ENCODE measurements at regions not wholly inside any gene's neighbourhood (a gene's known extent, or its start where the extent isn't known, plus 50 kb on each side); places are given as distances from the start of the nearest gene placed in this dataset.
"Not testable (repeated sequence)": the region's sequence is repeated elsewhere in the genome, so short reads cannot be mapped to it uniquely, and the experiment has no call there.

DNA sequence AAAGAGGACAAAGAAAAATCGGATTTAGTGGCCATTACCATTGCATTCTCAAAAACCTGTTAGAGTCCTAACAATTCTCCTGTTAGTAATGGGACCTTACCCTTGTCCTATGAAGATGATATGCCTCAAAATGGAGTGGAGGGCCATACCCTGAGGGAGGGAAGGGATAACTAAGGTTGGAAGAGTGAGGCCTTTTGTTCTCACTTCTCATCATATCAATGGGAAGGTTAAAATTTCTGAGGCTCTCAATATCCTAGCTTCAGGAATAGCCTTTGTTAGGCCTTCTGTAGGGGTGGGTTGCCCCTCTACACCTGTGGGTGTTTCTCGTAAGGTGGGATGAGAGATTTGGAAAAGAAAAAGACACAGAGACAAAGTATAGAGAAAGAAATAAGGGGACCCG is 109.4 kb upstream of the SGIP1 start:
- H3K9me3 Mint-ChIP-seq (ENCODE audit: low read depth): peaks cover 14% of the 10 kb centered on the region
- ATAC-seq, H3K4me1 Mint-ChIP-seq, H3K27me3 Mint-ChIP-seq, DNase-seq, CTCF ChIA-PET, H3K27ac Mint-ChIP-seq, H3K4me3 Mint-ChIP-seq: not testable (repeated sequence)
- peaks cover 16% of the 10 kb centered on the region for H3K36me3 Mint-ChIP-seq

- CTCF ChIA-PET: no interaction called here
- Mint-ChIP-seq H3K4me1 (peaks cover 7% of the 10 kb centered on the region), H3K36me3 (peaks cover 30% of the 10 kb centered on the region), H3K27me3 (no peaks in the 10 kb centered on the region), H3K9me3 (ENCODE audit: low read depth) (peaks cover 26% of the 10 kb centered on the region), H3K27ac (no peak overlapping the region), H3K4me3 (no peak overlapping the region)
- DNase-seq (no peak), ATAC-seq (no peak)
These were observed 107.6 kb upstream of the SGIP1 start for GRCh38 chr1:66426239-66426853.

DNA sequence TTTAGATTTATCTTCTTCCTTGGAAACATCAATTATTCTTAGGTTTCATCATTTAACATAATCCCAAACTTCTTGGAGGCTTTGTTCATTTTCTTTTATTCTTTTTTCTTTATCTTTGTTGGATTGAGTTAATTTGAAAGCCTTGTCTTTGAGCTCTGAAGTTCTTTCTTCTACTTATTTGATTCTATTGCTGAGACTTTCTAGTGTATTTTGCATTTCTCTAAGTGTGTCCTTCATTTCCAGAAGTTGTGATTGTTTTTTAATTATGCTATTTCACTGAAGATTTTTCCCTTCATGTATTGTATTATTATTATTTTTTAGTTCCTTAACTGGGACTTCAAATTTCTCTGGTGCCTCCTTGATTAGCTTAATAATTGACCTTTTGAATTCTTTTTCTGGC is 103.1 kb upstream of the SGIP1 start:
- H3K27ac Mint-ChIP-seq, H3K27me3 Mint-ChIP-seq, H3K4me1 Mint-ChIP-seq, H3K4me3 Mint-ChIP-seq, DNase-seq, ATAC-seq: not testable (repeated sequence)
- H3K9me3 Mint-ChIP-seq (ENCODE audit: low read depth): peaks cover 29% of the 10 kb centered on the region
- peaks cover 44% of the 10 kb centered on the region for H3K36me3 Mint-ChIP-seq
- CTCF ChIA-PET: interaction anchor here (1.3 to 2.2 kb wide), 2 partner anchors 16 to 74 kb away, joined by 4 to 6 read pairs; no protein-coding TSS in a partner anchor

GRCh38 chr1:66431999-66432398 is 102.0 kb upstream of the SGIP1 start:
- CTCF ChIA-PET: interaction anchor here (1.0 to 2.2 kb wide), 2 partner anchors 56 to 73 kb away, joined by 3 to 6 read pairs; no protein-coding TSS in a partner anchor
- H3K36me3 Mint-ChIP-seq: peaks cover 41% of the 10 kb centered on the region
- no peak for DNase-seq
- no peak overlapping the region for H3K27ac Mint-ChIP-seq
- no peaks in the 10 kb centered on the region for H3K27me3 Mint-ChIP-seq
- H3K9me3 Mint-ChIP-seq (ENCODE audit: low read depth): peaks cover 29% of the 10 kb centered on the region
- H3K4me1 Mint-ChIP-seq: peaks cover 10% of the 10 kb centered on the region
- ATAC-seq: no peak
- H3K4me3 Mint-ChIP-seq: no peak overlapping the region

DNA sequence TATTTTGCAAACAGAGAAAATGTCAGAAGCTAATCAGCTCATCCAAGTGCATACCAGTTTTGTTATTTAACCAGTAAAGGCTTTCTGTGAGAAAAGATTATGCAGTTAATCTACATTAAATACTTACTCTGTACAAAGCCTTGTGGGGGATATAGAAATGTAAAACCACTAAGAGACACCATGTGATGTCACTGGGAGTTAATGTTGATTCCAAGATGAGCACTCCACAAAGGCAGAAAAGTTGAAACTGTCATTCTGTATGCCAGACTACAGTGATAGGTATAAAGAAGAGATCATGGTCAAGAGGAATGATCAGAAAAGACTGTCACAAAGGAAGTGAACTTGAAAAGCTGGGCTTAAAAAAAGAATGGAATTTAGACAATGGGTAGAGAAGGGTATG is 100.3 kb upstream of the SGIP1 start:
- Mint-ChIP-seq H3K36me3 (peaks cover 37% of the 10 kb centered on the region), H3K4me1 (peaks cover 22% of the 10 kb centered on the region), H3K4me3 (no peak overlapping the region), H3K9me3 (ENCODE audit: low read depth) (peaks cover 25% of the 10 kb centered on the region), H3K27me3 (no peaks in the 10 kb centered on the region), H3K27ac (no peak overlapping the region)
- no peak for ATAC-seq
- CTCF ChIA-PET: interaction anchor here (4.6 kb wide), 1 partner anchor 191 kb away, joined by 24 read pairs; no protein-coding TSS in a partner anchor
- DNase-seq: no peak

DNA sequence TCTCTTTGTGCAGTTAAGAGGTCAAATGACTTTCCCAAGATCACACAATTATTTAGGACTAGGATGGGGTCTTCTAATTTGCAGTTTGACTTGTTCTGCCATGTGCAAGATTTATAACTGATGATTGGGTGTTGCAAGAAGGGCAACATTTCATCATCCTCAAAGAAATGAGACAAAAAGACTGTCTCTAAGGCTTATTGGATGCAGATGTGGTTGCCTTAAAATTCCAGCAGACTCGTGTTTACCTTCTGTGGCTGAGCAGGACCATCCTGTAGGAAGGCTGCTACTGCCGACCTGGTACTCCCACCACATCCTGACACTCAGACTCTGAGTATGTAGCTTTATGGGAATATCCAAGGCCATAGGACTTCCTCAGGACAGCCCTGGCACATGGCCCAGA is 99.9 kb upstream of the SGIP1 start:
- Mint-ChIP-seq H3K9me3 (ENCODE audit: low read depth) (peaks cover 20% of the 10 kb centered on the region), H3K27me3 (no peaks in the 10 kb centered on the region), H3K27ac (no peak overlapping the region), H3K4me1 (peaks cover 27% of the 10 kb centered on the region), H3K4me3 (no peak overlapping the region), H3K36me3 (peaks cover 32% of the 10 kb centered on the region)
- no peak for DNase-seq
- CTCF ChIA-PET: interaction anchor here (1.1 to 4.6 kb wide), 3 partner anchors 11 to 192 kb away, joined by 4 to 49 read pairs (median 24); no protein-coding TSS in a partner anchor
- no peak for ATAC-seq

- no peaks in the 10 kb centered on the region for H3K27me3 Mint-ChIP-seq
- DNase-seq: no peak
- CTCF ChIA-PET: interaction anchor here (1.0 to 4.6 kb wide), 32 partner anchors 8 to 620 kb away, joined by 3 to 49 read pairs (median 7); no protein-coding TSS in a partner anchor
These were observed 98.4 kb upstream of the SGIP1 start for GRCh38 chr1:66435541-66435940.

DNA sequence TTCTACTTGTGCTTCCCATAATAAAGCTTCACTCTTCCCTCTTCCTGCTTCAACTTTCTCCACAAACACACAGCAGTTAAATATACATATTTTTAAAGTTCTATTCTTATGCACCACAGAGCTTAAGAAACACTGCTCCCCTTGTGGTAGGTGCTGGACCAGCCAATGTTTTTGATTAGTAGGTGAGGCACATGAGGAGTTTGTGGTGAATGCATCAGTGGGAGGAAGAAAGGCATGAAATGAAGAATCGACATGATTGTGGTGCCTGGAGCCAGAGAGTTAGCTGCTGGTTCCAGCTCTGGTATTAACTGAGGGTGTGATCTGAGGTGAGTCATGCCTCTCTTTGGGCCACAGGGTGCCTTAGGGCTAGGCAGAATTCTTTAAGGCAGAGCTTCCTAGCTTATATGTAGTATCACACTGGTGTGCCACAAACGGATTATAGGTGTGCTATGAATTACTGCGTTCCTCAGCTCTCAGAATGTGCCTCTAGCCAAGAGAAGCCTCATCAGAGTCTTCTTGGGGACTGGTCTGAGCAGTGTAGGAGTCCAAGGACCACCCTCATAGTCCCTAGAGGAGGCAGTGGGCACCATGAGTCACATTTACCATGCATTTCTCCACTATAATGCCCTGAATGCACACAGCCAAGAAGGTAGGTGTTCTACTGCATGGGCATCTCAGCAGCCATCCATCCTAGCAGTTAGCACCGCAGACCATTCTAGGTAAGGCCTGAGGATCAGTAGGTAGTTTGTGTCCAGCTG is 97.4 kb upstream of the SGIP1 start:
- H3K9me3 Mint-ChIP-seq (ENCODE audit: low read depth): peaks cover 2% of the 10 kb centered on the region
- peaks cover 39% of the 10 kb centered on the region for H3K4me1 Mint-ChIP-seq
- no peaks in the 10 kb centered on the region for H3K27me3 Mint-ChIP-seq
- peak overlapping the region; percentile 37 for H3K4me3 Mint-ChIP-seq
- H3K36me3 Mint-ChIP-seq: peaks cover 13% of the 10 kb centered on the region
- ATAC-seq (peak; percentile 86), DNase-seq (peak; percentile 81)
- CTCF ChIA-PET: interaction anchor here (0.8 to 4.6 kb wide), 38 partner anchors 9 to 621 kb away, joined by 3 to 49 read pairs (median 6); no protein-coding TSS in a partner anchor
- peak overlapping the region; percentile 73 for H3K27ac Mint-ChIP-seq

More at GRCh38 chr1:66435541-66435940, 98.4 kb upstream of the SGIP1 start:
- no peak overlapping the region for H3K4me3 Mint-ChIP-seq
- H3K9me3 Mint-ChIP-seq (ENCODE audit: low read depth): peaks cover 9% of the 10 kb centered on the region
- H3K4me1 Mint-ChIP-seq: peaks cover 39% of the 10 kb centered on the region
- ATAC-seq: no peak
- H3K27ac Mint-ChIP-seq: no peak overlapping the region
- peaks cover 21% of the 10 kb centered on the region for H3K36me3 Mint-ChIP-seq

DNA sequence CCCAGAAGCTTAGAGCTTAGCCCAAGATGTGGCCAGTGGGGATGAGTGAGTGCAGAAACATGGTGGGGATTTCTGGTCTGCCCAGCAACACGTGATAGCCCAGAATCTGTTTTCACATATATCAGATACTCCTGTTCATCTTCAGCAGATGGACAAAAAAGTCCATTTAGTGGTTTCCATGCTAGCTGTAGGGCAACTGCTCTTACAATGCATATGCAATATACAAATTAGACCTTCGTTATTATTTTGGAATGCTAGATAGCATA is 96.9 kb upstream of the SGIP1 start:
- Mint-ChIP-seq H3K27ac (peak overlapping the region; percentile 73), H3K27me3 (no peaks in the 10 kb centered on the region), H3K4me1 (peaks cover 39% of the 10 kb centered on the region), H3K36me3 (peaks cover 10% of the 10 kb centered on the region), H3K4me3 (no peak overlapping the region), H3K9me3 (ENCODE audit: low read depth) (no peaks in the 10 kb centered on the region)
- DNase-seq (no peak), ATAC-seq (peak; percentile 2)
- CTCF ChIA-PET: interaction anchor here (0.7 to 4.6 kb wide), 31 partner anchors 8 to 622 kb away, joined by 3 to 49 read pairs (median 6); no protein-coding TSS in a partner anchor

GRCh38 chr1:66438062-66438461 is 95.9 kb upstream of the SGIP1 start:
- Mint-ChIP-seq H3K27me3 (no peaks in the 10 kb centered on the region), H3K4me3 (no peak overlapping the region), H3K9me3 (ENCODE audit: low read depth) (no peaks in the 10 kb centered on the region), H3K27ac (peak overlapping the region; percentile 78), H3K4me1 (peaks cover 41% of the 10 kb centered on the region), H3K36me3 (peaks cover 3% of the 10 kb centered on the region)
- CTCF ChIA-PET: interaction anchor here (1.3 to 4.6 kb wide), 10 partner anchors 7 to 196 kb away, joined by 3 to 49 read pairs (median 10); no protein-coding TSS in a partner anchor
- ATAC-seq (no peak), DNase-seq (no peak)

DNA sequence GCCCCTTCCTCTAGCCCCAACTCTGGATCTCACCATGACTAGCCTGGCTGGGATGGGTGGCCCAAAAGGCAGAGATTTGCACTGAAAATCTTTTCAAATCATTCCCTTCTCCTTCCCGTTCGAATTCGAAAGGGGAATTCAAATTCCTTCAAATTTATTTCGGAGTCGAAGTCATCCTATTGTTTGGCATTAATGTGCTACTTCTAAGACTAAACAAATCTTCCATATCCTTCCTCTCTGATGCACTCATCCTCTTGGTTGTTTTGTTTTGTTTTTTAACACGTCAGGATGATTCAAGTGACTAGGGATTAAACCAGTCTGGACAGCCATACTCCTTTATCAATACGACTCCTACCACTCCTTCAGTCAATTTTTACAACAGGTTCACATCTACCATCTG is 95.5 kb upstream of the SGIP1 start:
- CTCF ChIA-PET: interaction anchor here (1.3 to 4.6 kb wide), 3 partner anchors 36 to 196 kb away, joined by 3 to 24 read pairs (median 17); no protein-coding TSS in a partner anchor
- no peak for DNase-seq
- Mint-ChIP-seq H3K4me1 (peaks cover 43% of the 10 kb centered on the region), H3K36me3 (peaks cover 3% of the 10 kb centered on the region), H3K9me3 (ENCODE audit: low read depth) (no peaks in the 10 kb centered on the region), H3K27ac (peak overlapping the region; percentile 78), H3K4me3 (peak overlapping the region; percentile 23), H3K27me3 (no peaks in the 10 kb centered on the region)
- no peak for ATAC-seq

DNA sequence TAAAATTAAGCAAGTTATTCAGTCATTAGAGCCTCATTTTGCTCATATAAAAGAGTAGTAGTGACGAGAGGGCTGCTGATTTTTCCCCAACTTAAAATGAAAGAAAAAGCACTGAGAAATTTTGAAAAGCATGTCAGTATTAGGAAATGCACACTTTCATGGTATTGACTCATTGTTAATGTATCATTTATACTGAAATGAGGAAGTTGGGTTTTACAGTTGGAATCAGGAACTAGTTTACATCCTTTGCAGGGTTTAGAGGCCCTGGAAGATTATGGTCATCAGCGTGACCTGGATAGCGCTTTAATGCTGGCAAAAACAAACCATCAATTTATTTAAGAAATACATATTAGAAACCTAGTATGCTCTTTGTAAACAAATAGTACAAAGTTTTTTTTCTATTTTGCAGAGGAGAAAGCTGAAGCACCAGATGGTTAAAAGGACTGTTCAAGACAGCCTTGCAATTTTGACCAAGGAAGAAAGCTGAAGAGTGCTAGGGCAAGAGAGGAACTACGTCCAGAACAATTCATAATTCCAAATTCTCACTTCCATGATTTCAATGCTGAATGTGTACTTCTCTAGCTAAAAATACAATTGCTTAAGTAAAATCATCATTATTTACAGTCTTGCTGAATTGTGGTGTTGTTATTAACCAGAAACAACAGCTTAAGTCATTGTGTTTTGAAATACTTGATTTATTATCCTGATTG is 94.8 kb upstream of the SGIP1 start:
- peak overlapping the region; percentile 23 for H3K4me3 Mint-ChIP-seq
- peak; percentile 20 for ATAC-seq
- no peaks in the 10 kb centered on the region for H3K36me3 Mint-ChIP-seq
- no peaks in the 10 kb centered on the region for H3K9me3 Mint-ChIP-seq (ENCODE audit: low read depth)
- peaks cover 49% of the 10 kb centered on the region for H3K4me1 Mint-ChIP-seq
- no peak for DNase-seq
- CTCF ChIA-PET: interaction anchor here (0.9 kb wide), 1 partner anchor 191 kb away, joined by 3 read pairs; no protein-coding TSS in a partner anchor
- H3K27ac Mint-ChIP-seq: peak overlapping the region; percentile 78
- H3K27me3 Mint-ChIP-seq: no peaks in the 10 kb centered on the region

- peaks cover 13% of the 10 kb centered on the region for H3K27me3 Mint-ChIP-seq
- CTCF ChIA-PET: interaction anchor here (3.2 to 6.8 kb wide), 5 partner anchors 8 to 195 kb away, joined by 13 to 406 read pairs (median 42); no protein-coding TSS in a partner anchor
- ATAC-seq (no peak), DNase-seq (no peak)
- H3K36me3 Mint-ChIP-seq: peaks cover 2% of the 10 kb centered on the region
- no peak overlapping the region for H3K4me3 Mint-ChIP-seq
- H3K27ac Mint-ChIP-seq: no peak overlapping the region
- no peaks in the 10 kb centered on the region for H3K9me3 Mint-ChIP-seq (ENCODE audit: low read depth)
- peaks cover 47% of the 10 kb centered on the region for H3K4me1 Mint-ChIP-seq
These were observed 90.2 kb upstream of the SGIP1 start for GRCh38 chr1:66443793-66444192.
